Mucosa of stomach (tissue), 1 donor: ENCODE measurements at regions not wholly inside any gene's neighbourhood (a gene's known extent, or its start where the extent isn't known, plus 50 kb on each side); places are given as distances from the start of the nearest gene placed in this dataset.
"Not testable (repeated sequence)": the region's sequence is repeated elsewhere in the genome, so short reads cannot be mapped to it uniquely, and the experiment has no call there.

ENCODE experiments used
- H3K27me3 ChIP-seq: one replicate; pipeline ENCODE4 v1.7.0; 2013; ENCODE audit warnings: mild to moderate bottlenecking, low read length; ENCODE audit not compliant: control insufficient read depth, insufficient read depth
- H3K36me3 ChIP-seq: one replicate; pipeline ENCODE4 v1.7.0; 2013; ENCODE audit warnings: low read length; ENCODE audit not compliant: control insufficient read depth, insufficient read depth
- H3K4me1 ChIP-seq: one replicate; pipeline ENCODE4 v1.7.0; 2013; ENCODE audit warnings: mild to moderate bottlenecking, low read length; ENCODE audit not compliant: control insufficient read depth, insufficient read depth
- H3K4me3 ChIP-seq: one replicate; pipeline ENCODE4 v1.7.0; 2013; ENCODE audit warnings: low read length
- H3K9ac ChIP-seq: one replicate; pipeline ENCODE4 v1.7.0; 2013; ENCODE audit warnings: mild to moderate bottlenecking, low read length, moderate library complexity
- H3K9me3 ChIP-seq: one replicate; pipeline ENCODE4 v1.7.0; 2013; ENCODE audit warnings: mild to moderate bottlenecking, low read length, moderate library complexity; ENCODE audit not compliant: control insufficient read depth
- donor health status: Pancreatic carcinoma.

DNA sequence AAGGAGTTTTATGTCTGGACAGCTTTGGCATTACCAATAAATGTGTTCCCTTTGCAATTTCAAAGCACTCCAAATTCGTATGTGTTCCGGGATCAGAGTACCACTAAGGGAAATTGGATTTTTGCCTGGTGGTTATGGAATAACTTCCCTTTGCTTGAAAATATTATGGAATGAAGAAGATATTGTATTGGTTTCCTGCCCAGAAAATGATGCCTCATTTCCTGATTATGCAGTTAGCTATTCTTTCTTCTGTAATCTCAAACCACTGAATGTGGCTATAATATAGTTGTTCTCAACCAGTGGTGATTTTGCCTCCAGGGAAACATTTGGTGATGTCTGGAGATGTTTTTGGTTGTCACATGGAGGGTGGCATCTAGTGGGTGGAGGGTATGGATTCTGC is 142.9 kb downstream of the PCDH7 start:
- H3K9ac ChIP-seq: no peak overlapping the region
- H3K4me3 ChIP-seq: no peak overlapping the region
- H3K36me3 ChIP-seq: no peaks in the 10 kb centered on the region
- no peaks in the 10 kb centered on the region for H3K9me3 ChIP-seq
- H3K4me1 ChIP-seq: no peaks in the 10 kb centered on the region
- H3K27me3 ChIP-seq: no peaks in the 10 kb centered on the region

DNA sequence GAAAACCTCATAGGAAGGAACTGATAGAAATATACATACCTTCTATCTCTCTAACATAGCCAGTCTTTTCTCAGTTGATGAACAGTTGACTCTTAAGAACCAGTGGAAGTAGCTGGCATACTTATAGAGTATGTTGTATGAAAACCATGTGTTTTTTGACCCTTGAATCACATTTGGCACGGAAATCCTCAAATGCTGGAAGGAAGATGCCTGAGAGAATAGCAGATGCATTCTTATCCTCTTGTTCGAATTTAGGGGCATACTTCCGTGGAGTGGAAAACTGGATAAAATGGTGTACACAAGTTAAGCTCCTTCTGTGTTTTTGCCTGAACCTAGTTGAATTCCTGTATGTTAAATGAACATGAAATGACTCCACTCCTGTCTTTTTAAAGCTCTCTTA is 145.5 kb downstream of the PCDH7 start:
- Histone ChIP-seq H3K4me3 (no peak overlapping the region), H3K9ac (no peak overlapping the region), H3K4me1 (no peaks in the 10 kb centered on the region), H3K27me3 (no peaks in the 10 kb centered on the region), H3K36me3 (no peaks in the 10 kb centered on the region), H3K9me3 (no peaks in the 10 kb centered on the region)

DNA sequence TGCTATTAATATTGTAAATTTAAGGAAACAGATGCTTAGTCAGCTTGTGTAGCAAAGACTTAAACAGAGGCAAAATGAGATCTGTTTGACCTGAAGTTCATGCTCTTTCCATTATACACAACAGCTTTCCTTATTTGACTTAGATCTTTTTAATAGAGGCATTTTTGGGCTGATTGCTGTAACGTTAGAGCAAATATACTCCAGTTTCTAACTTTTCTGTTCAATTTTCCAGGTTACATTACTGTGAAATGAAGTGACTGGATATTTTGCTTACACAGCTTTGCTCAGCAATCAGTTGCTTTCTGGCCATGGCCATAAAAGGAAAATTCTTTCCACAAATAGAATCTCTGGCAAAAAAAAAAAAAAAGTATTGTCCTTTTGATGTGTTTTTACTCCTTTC is 146.2 kb downstream of the PCDH7 start:
- Histone ChIP-seq H3K27me3 (no peaks in the 10 kb centered on the region), H3K4me3 (no peak overlapping the region), H3K9me3 (no peaks in the 10 kb centered on the region), H3K36me3 (no peaks in the 10 kb centered on the region), H3K9ac (no peak overlapping the region), H3K4me1 (no peaks in the 10 kb centered on the region)

DNA sequence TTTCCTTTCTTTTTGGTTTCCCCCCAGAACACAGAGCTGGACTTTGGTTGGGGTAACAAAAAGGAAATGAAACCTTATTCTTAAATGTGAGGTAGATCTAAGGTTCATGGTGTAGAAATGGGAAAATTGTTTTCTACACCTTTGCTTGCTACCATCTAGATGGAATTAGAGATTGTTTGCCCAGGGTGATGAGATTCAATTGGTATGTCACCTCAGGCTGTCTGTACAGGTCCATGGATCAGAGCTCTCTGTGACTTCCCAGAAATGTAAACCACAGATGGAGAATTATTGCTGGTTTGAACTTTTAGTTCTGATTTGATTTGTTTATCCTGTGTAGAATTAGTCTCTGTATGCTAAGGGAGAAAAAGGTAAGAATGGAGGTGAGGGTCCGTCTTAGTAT is 146.7 kb downstream of the PCDH7 start:
- Histone ChIP-seq H3K27me3 (no peaks in the 10 kb centered on the region), H3K36me3 (no peaks in the 10 kb centered on the region), H3K4me3 (no peak overlapping the region), H3K9ac (no peak overlapping the region), H3K4me1 (no peaks in the 10 kb centered on the region), H3K9me3 (no peaks in the 10 kb centered on the region)

DNA sequence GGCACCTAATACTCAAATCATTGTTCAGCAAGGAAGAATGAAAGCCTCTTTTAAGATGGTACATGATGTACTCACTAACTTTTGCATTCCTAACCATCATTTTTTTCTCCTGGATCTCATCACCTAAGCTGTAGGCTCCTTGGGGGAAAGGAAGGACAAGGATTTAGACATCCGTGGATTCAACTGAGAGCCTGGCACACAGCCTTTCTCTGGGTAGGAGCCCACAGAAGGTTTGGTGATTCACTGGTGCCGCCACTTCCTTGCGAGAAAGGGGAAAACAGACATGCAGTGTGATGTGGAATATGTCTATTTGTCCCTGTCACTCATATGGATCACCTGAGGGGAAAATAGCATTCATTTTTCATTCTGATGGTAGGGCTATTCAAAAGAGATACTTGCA is 147.3 kb downstream of the PCDH7 start:
- Histone ChIP-seq H3K9ac (no peak overlapping the region), H3K27me3 (no peaks in the 10 kb centered on the region), H3K9me3 (no peaks in the 10 kb centered on the region), H3K4me3 (no peak overlapping the region), H3K4me1 (no peaks in the 10 kb centered on the region), H3K36me3 (no peaks in the 10 kb centered on the region)

DNA sequence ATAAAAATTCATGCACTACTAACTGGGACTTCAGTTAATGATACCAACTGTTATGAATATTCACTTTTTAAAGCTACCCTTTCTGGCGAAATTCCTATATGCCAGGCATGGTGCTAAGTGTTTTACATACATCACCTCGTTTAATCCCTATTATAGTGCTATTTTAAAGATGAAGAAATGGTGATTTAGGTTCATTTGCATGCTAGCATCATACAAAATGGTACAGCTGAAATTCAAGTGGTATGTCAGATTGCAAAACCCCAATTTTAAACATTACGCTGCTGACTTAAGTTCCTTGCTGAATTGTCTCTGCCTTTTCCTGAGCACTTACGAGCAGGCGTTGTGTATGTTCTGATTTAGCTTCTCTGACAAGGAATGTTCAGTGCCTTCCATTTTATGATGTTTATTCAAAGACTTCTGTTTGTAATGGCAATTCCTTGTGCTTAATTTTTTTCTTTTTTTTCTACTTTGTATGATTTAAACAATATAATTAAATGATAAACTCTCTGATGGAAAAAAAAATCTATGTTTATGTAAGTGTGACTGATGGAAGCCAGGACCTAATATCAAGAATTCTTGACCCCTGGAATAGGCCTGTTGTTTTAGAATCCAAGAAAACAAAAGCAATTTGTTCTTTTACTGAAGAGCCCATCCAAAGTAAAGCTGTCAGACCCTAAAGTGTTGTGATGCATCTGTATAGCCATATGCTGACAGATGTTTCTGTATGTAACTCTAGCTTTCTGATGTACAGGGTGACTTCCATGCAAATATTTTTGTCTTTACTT is 148.1 kb downstream of the PCDH7 start:
- Histone ChIP-seq H3K4me3 (no peak overlapping the region), H3K9ac (no peak overlapping the region)

DNA sequence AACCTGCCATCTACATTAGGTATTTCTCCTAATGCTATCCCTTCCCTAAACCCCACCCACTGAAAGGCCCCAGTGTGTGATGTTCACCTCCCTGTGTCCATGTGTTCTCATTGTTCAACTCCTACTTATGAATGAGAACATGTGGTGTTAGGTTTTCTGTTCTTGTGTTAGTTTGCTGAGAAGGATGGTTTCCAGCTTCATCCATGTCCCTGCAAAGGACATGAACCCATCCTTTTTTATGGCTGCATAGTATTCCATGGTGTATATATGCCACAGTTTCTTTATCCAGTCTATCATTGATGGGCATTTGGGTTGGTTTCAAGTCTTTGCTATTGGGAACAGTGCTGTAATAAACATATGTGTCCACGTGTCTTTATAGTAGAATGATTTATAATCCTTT is 149.2 kb downstream of the PCDH7 start:
- not testable (repeated sequence) for H3K4me1 ChIP-seq, H3K4me3 ChIP-seq, H3K9ac ChIP-seq, H3K9me3 ChIP-seq, H3K27me3 ChIP-seq, H3K36me3 ChIP-seq

More for the DNA sequence above, 148.1 kb downstream of the PCDH7 start:
- Histone ChIP-seq H3K9me3 (no peaks in the 10 kb centered on the region), H3K27me3 (no peaks in the 10 kb centered on the region), H3K36me3 (no peaks in the 10 kb centered on the region), H3K4me1 (no peaks in the 10 kb centered on the region)

DNA sequence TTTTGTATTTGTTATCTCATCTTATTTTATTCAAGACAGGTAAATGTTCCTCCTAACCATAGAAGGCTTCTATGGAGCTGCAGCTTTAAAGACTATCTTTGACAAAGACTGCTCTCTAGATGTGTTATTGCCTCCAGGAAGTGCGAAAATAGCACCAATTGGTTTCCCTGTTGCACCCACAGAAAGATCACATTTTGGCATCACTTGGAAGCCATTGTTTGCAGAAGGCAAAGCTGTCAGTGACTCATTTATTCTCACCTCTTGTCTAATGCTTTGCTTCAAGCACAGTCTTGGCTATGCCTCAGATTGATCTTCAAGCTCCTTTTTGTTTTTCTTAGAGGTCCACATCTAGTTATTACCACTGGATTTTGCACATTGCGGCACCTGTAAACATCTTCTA is 150.3 kb downstream of the PCDH7 start:
- Histone ChIP-seq H3K9me3 (no peaks in the 10 kb centered on the region), H3K36me3 (no peaks in the 10 kb centered on the region), H3K27me3 (no peaks in the 10 kb centered on the region), H3K4me1 (no peaks in the 10 kb centered on the region), H3K4me3 (no peak overlapping the region), H3K9ac (no peak overlapping the region)

DNA sequence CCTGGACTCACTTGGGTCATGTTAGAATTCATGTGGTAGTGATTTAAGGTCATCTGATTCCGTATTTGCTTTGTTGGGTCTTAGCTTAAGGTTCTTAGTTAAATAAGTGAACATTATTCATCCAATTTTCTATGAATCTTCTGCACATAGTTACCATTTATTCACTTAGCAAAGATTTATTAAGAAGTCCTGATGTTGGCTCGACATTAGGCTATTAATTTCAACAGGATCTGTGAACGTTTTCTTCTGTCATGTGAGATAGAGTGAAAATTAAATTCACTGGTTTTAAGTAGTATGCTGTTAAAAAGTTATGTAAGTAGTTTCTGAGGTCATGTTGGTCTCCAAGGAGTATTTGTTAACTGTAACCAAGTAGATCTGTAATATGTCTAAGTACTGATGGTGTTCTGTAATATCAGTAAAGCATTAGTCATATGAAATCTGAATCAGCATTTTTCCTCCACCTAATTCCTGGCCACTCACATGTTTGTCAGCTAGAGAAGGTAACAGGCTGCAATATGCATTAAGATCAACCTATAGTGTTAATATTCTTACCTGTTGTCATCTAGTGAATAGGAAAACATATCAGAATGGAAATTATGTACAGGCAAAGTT is 155.6 kb downstream of the PCDH7 start:
- Histone ChIP-seq H3K27me3 (no peaks in the 10 kb centered on the region), H3K4me3 (no peak overlapping the region), H3K36me3 (no peaks in the 10 kb centered on the region), H3K9me3 (no peaks in the 10 kb centered on the region), H3K4me1 (no peaks in the 10 kb centered on the region), H3K9ac (no peak overlapping the region)

DNA sequence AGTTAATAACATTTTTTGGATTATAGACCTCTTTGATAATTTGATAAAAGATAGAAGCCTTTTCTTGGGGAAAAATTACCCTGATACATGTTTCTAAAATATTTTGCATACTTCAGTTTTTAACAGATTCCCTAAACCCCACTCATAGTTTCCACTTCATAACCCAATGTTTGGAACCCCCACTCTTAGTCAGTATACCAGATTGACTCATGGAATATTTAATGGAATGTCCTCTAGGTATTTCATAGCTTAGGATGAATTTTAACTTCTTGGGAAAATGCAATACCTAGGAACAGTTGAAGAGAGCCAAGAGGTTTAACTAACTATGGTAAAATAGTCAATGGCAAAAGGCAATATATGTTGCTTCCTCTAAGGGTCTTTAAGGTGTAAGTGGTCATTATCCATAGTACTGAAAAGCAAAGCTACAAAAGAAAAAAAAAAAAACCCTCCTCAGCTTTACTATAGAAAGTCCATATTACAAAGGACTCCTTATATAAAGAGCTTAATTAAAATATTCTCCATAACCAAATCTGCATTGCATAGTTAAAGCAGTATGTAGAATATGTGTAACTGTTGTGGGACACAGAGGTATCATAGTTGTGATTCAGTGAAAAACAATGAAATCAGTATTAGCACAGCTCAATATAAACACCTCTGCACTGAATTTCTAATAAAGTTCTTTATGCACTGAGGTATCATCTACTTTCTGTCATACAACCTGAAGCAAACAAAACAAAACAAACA is 159.9 kb downstream of the PCDH7 start:
- Histone ChIP-seq H3K36me3 (no peaks in the 10 kb centered on the region), H3K27me3 (no peaks in the 10 kb centered on the region), H3K9ac (no peak overlapping the region), H3K9me3 (no peaks in the 10 kb centered on the region), H3K4me3 (no peak overlapping the region), H3K4me1 (no peaks in the 10 kb centered on the region)

DNA sequence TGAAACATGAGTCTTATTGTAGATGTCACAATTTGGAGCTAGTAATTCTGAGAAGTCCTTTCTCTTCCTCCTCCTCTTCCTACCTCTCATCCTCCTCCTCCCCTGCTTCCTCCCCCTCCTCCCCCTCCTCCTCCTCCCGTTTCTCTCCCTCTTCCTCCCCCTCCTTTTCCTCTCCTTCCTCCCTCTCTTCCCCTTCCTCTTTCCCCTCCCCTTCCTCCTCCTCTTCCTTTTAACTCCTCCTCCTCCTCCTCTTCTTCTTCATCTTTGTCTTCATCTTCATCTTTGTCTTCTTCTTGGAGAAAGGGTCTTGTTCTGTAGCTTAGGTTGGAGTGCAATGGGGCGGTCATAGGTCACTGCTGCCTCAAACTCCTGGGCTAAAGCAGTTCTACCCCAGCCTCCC is 161.8 kb downstream of the PCDH7 start:
- Histone ChIP-seq H3K36me3 (no peaks in the 10 kb centered on the region), H3K4me1 (no peaks in the 10 kb centered on the region), H3K9me3 (no peaks in the 10 kb centered on the region), H3K4me3 (no peak overlapping the region), H3K9ac (no peak overlapping the region), H3K27me3 (no peaks in the 10 kb centered on the region)

DNA sequence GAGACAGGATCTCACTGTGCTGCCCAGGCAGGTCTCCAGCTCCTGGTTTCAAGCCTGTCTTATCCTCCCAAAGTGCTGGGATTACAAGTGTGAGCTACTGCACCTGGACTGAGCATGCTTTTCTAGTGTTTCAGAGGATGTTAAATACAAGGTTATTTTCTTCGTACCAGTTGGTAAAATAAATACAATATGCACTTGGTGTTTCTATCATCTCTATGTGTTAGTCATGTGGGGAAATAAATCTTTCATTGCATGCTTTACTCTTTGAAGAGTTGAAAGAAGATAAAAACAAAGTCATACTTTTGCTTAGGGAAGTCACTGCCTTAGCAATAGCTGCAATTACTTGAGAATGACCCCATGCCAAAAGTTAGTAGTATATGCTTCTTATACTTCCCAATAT is 162.3 kb downstream of the PCDH7 start:
- no peak overlapping the region for H3K9ac ChIP-seq
- no peaks in the 10 kb centered on the region for H3K36me3 ChIP-seq
- no peak overlapping the region for H3K4me3 ChIP-seq
- no peaks in the 10 kb centered on the region for H3K27me3 ChIP-seq
- no peaks in the 10 kb centered on the region for H3K9me3 ChIP-seq
- H3K4me1 ChIP-seq: no peaks in the 10 kb centered on the region
